HG03039 (cell line): ENCODE measurements at regions not wholly inside any gene's neighbourhood (a gene's known extent, or its start where the extent isn't known, plus 50 kb on each side); places are given as distances from the start of the nearest gene placed in this dataset.

Experiments
- ATAC-seq: cut with Tn5 transposase; IDR thresholded peaks from one replicate; pipeline ENCODE4 v1.9.1; 2021; ENCODE audit warnings: mild to moderate bottlenecking, moderate library complexity; ENCODE audit not compliant: unreplicated experiment

- ATAC-seq = no peak
Observed at GRCh38 chr2:46239175-46239846, 57.9 kb upstream of the EPAS1 start.

GRCh38 chr2:46239847-46240181 is 57.4 kb upstream of the EPAS1 start:
- ATAC-seq = peak; percentile 71

GRCh38 chr2:46241344-46241743 is 55.9 kb upstream of the EPAS1 start:
- ATAC-seq = no peak

GRCh38 chr2:46245869-46246268 is 51.3 kb upstream of the EPAS1 start:
- no peak for ATAC-seq

- no peak for ATAC-seq
Observed at GRCh38 chr2:46246790-46247189, 50.4 kb upstream of the EPAS1 start.
